ENCODE measurements at regions not wholly inside any gene's neighbourhood (a gene's known extent, or its start where the extent isn't known, plus 50 kb on each side); places are given as distances from the start of the nearest gene placed in this dataset.

GRCh38 chr1:8202182-8202905 is 115.6 kb upstream of the SLC45A1 start:
- peak; percentile 81 for DNase-seq

GRCh38 chr1:8201331-8201861 is 116.5 kb upstream of the SLC45A1 start:
- no peak for DNase-seq

GRCh38 chr1:8200317-8201115 is 117.4 kb upstream of the SLC45A1 start:
- DNase-seq = no peak

GRCh38 chr1:8198522-8198921 is 119.4 kb upstream of the SLC45A1 start:
- DNase-seq = no peak

- peak; percentile 84 for DNase-seq
Measured at GRCh38 chr1:8197493-8198282, 120.2 kb upstream of the SLC45A1 start.

- DNase-seq = peak; percentile 81
Measured at GRCh38 chr1:8194481-8195227, 123.3 kb upstream of the SLC45A1 start.

GRCh38 chr1:8193840-8194406 is 124.0 kb upstream of the SLC45A1 start:
- peak; percentile 50 for DNase-seq

GRCh38 chr1:8191474-8191873 is 126.4 kb upstream of the SLC45A1 start:
- DNase-seq = no peak

GRCh38 chr1:8189931-8190483 is 127.9 kb upstream of the SLC45A1 start:
- peak; percentile 74 for DNase-seq

- no peak for DNase-seq
Measured at GRCh38 chr1:8185400-8185799, 132.5 kb upstream of the SLC45A1 start.

GRCh38 chr1:8184301-8184700 is 133.6 kb upstream of the SLC45A1 start:
- peak; percentile 26 for DNase-seq

GRCh38 chr1:8182034-8182761 is 135.7 kb upstream of the SLC45A1 start:
- DNase-seq = peak; percentile 77

- no peak for DNase-seq
Measured at GRCh38 chr1:8179132-8179793, 138.7 kb upstream of the SLC45A1 start.

GRCh38 chr1:8176279-8176678 is 141.6 kb upstream of the SLC45A1 start:
- DNase-seq = peak; percentile 49

GRCh38 chr1:8174807-8175206 is 143.1 kb upstream of the SLC45A1 start:
- DNase-seq = peak; percentile 49

- DNase-seq = no peak
Measured at GRCh38 chr1:8171751-8172464, 145.8 kb upstream of the ERRFI1 start.

GRCh38 chr1:8170059-8170835 is 144.1 kb upstream of the ERRFI1 start:
- peak; percentile 87 for DNase-seq

GRCh38 chr1:8169364-8170058 is 143.4 kb upstream of the ERRFI1 start:
- peak; percentile 98 for DNase-seq
